ENCODE measurements at regions not wholly inside any gene's neighbourhood (a gene's known extent, or its start where the extent isn't known, plus 50 kb on each side); places are given as distances from the start of the nearest gene placed in this dataset.
"Not testable (repeated sequence)": the region's sequence is repeated elsewhere in the genome, so short reads cannot be mapped to it uniquely, and the experiment has no call there.

GRCh38 chr21:28877318-28877884 lies 115.3 kb downstream of the LTN1 start:
- DNase-seq (ENCODE audit: low read depth in 4 of 4, low spot score in 3 of 4) = no peak

- DNase-seq (ENCODE audit: low read depth in 4 of 4, low spot score in 3 of 4) = no peak
These were observed 117.6 kb downstream of the LTN1 start for GRCh38 chr21:28875078-28875477.

GRCh38 chr21:28872218-28872617 lies 120.5 kb downstream of the LTN1 start:
- no peak for DNase-seq (ENCODE audit: low read depth in 4 of 4, low spot score in 3 of 4)

- DNase-seq (ENCODE audit: low read depth in 4 of 4, low spot score in 3 of 4) = no peak
These were observed 121.2 kb downstream of the LTN1 start for GRCh38 chr21:28871388-28872010.

GRCh38 chr21:28867401-28867800 lies 125.3 kb downstream of the LTN1 start:
- DNase-seq (ENCODE audit: low read depth in 4 of 4, low spot score in 3 of 4) = no peak

- DNase-seq (ENCODE audit: low read depth in 4 of 4, low spot score in 3 of 4) = no peak
These were observed 127.0 kb downstream of the LTN1 start for GRCh38 chr21:28865488-28866186.

- no peak for DNase-seq (ENCODE audit: low read depth in 4 of 4, low spot score in 3 of 4)
These were observed 134.3 kb downstream of the LTN1 start for GRCh38 chr21:28858424-28858823.

GRCh38 chr21:28857752-28858151 lies 134.9 kb downstream of the LTN1 start:
- no peak for DNase-seq (ENCODE audit: low read depth in 4 of 4, low spot score in 3 of 4)

GRCh38 chr21:28856588-28857250 lies 136.0 kb downstream of the LTN1 start:
- DNase-seq (ENCODE audit: low read depth in 4 of 4, low spot score in 3 of 4) = no peak

- DNase-seq (ENCODE audit: low read depth in 4 of 4, low spot score in 3 of 4) = no peak
These were observed 140.0 kb downstream of the LTN1 start for GRCh38 chr21:28852706-28853105.

- DNase-seq (ENCODE audit: low read depth in 4 of 4, low spot score in 3 of 4) = no peak
These were observed 141.0 kb downstream of the LTN1 start for GRCh38 chr21:28851645-28852044.

- not testable (repeated sequence) for DNase-seq (ENCODE audit: low read depth in 4 of 4, low spot score in 3 of 4)
These were observed 153.4 kb downstream of the LTN1 start for GRCh38 chr21:28839237-28839636.

GRCh38 chr21:28837426-28837825 lies 155.3 kb downstream of the LTN1 start:
- DNase-seq (ENCODE audit: low read depth in 4 of 4, low spot score in 3 of 4) = not testable (repeated sequence)

- DNase-seq (ENCODE audit: low read depth in 4 of 4, low spot score in 3 of 4) = not testable (repeated sequence)
These were observed 156.1 kb downstream of the LTN1 start for GRCh38 chr21:28836588-28836987.

- DNase-seq (ENCODE audit: low read depth in 4 of 4, low spot score in 3 of 4) = no peak
These were observed 158.1 kb downstream of the LTN1 start for GRCh38 chr21:28834335-28835238.

GRCh38 chr21:28833609-28834008 lies 159.1 kb downstream of the LTN1 start:
- no peak for DNase-seq (ENCODE audit: low read depth in 4 of 4, low spot score in 3 of 4)

GRCh38 chr21:28833182-28833581 lies 159.5 kb downstream of the LTN1 start:
- no peak for DNase-seq (ENCODE audit: low read depth in 4 of 4, low spot score in 3 of 4)

GRCh38 chr21:28832715-28833061 lies 160.0 kb downstream of the LTN1 start:
- no peak for DNase-seq (ENCODE audit: low read depth in 4 of 4, low spot score in 3 of 4)

GRCh38 chr21:28832013-28832714 lies 160.5 kb downstream of the LTN1 start:
- DNase-seq (ENCODE audit: low read depth in 4 of 4, low spot score in 3 of 4) = no peak

- DNase-seq (ENCODE audit: low read depth in 4 of 4, low spot score in 3 of 4) = no peak
These were observed 163.7 kb downstream of the LTN1 start for GRCh38 chr21:28828981-28829380.
